Muscle layer of duodenum (tissue), 2 donors: ENCODE measurements at regions not wholly inside any gene's neighbourhood (a gene's known extent, or its start where the extent isn't known, plus 50 kb on each side); places are given as distances from the start of the nearest gene placed in this dataset.
"Not testable (repeated sequence)": the region's sequence is repeated elsewhere in the genome, so short reads cannot be mapped to it uniquely, and the experiment has no call there.

Experiments
- H3K27ac ChIP-seq: one replicate; pipeline ENCODE4 v1.7.0; 2013; ENCODE audit warnings: mild to moderate bottlenecking, low read length
- H3K27me3 ChIP-seq: one replicate; pipeline ENCODE4 v1.7.0; 2013; ENCODE audit warnings: low read depth, mild to moderate bottlenecking, control low read depth, low read length
- H3K36me3 ChIP-seq, 2 donors: one replicate each; pipeline ENCODE4 v1.7.0; 2013; ENCODE audit warnings: low read length in 2 of 2, control low read depth in 1 of 2, mild to moderate bottlenecking in 1 of 2; ENCODE audit not compliant: insufficient read depth in 2 of 2, control insufficient read depth in 1 of 2
- H3K4me1 ChIP-seq, 2 donors: one replicate each; pipeline ENCODE4 v1.7.0; 2013; ENCODE audit warnings: low read length in 2 of 2, mild to moderate bottlenecking in 2 of 2, control low read depth in 1 of 2, moderate library complexity in 1 of 2; ENCODE audit not compliant: insufficient read depth in 2 of 2, control insufficient read depth in 1 of 2
- H3K4me3 ChIP-seq, 2 donors: one replicate each; pipeline ENCODE4 v1.7.0; 2013; ENCODE audit warnings: low read length in 2 of 2, low read depth in 1 of 2, mild to moderate bottlenecking in 1 of 2
- H3K9me3 ChIP-seq, 2 donors: one replicate each; pipeline ENCODE4 v1.7.0; 2013; ENCODE audit warnings: low read length in 2 of 2, control low read depth in 1 of 2, mild to moderate bottlenecking in 1 of 2; ENCODE audit not compliant: control insufficient read depth in 1 of 2
- donor health status: healthy.

DNA sequence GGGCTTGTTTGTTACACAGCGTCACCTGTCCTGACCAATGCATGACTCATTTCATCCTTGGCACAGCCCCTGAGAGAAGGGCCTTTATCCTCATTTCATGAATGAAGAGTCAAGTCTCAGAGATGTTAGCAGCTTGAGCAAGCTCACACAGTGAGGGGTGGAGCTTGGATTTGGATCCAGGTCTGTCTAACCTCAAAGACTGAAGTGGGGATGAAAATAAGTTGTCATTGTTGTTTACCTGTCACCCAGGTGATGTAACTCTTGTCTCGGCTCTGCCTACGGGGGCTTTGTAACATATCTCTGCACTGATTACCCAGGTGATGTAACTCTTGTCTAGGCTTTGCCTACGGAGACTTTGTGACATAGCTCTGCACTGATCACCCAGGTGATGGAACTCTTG, 4218.2 kb upstream of the OR11H1 start:
- not testable (repeated sequence) for H3K4me3 ChIP-seq, H3K27ac ChIP-seq, H3K36me3 ChIP-seq, H3K4me1 ChIP-seq, H3K27me3 ChIP-seq
- peaks cover 5 to 36% of the 10 kb centered on the region in 2 donors for H3K9me3 ChIP-seq

DNA sequence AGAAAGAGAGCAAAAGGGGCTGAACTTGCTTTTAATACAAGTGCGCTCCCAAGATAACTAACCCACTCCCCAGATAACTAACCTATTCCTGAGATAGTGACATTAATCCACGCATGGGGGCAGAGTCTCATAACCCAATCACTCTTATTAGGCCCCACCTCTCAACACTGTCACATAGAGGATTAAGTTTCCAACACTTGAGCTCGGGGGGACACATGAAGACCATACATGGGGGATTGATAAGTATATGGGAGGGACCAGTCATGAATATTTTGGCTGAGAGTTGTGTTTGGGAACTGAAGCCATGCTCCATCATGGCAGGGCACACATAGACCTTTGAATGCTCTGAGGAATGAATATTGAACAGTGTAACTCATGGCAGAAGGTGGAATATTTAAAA, 4217.3 kb upstream of the OR11H1 start:
- not testable (repeated sequence) for H3K27me3 ChIP-seq, H3K4me1 ChIP-seq, H3K4me3 ChIP-seq, H3K27ac ChIP-seq, H3K36me3 ChIP-seq
- H3K9me3 ChIP-seq: peaks cover 5 to 36% of the 10 kb centered on the region in 2 donors

- H3K27me3 ChIP-seq, H3K4me3 ChIP-seq, H3K4me1 ChIP-seq, H3K36me3 ChIP-seq, H3K27ac ChIP-seq: not testable (repeated sequence)
- H3K9me3 ChIP-seq: peaks cover 5 to 33% of the 10 kb centered on the region in 2 donors
Measured at GRCh38 chr22:11312640-11313039, 4215.4 kb upstream of the OR11H1 start.

- not testable (repeated sequence) for H3K4me3 ChIP-seq, H3K4me1 ChIP-seq, H3K27me3 ChIP-seq, H3K36me3 ChIP-seq, H3K27ac ChIP-seq
- peaks cover 5 to 29% of the 10 kb centered on the region in 2 donors for H3K9me3 ChIP-seq
Measured at GRCh38 chr22:11313040-11313759, 4214.8 kb upstream of the OR11H1 start.

GRCh38 chr22:11318633-11319032, 4209.4 kb upstream of the OR11H1 start:
- H3K27me3 ChIP-seq, H3K36me3 ChIP-seq, H3K4me1 ChIP-seq, H3K4me3 ChIP-seq, H3K27ac ChIP-seq, H3K9me3 ChIP-seq: not testable (repeated sequence)

DNA sequence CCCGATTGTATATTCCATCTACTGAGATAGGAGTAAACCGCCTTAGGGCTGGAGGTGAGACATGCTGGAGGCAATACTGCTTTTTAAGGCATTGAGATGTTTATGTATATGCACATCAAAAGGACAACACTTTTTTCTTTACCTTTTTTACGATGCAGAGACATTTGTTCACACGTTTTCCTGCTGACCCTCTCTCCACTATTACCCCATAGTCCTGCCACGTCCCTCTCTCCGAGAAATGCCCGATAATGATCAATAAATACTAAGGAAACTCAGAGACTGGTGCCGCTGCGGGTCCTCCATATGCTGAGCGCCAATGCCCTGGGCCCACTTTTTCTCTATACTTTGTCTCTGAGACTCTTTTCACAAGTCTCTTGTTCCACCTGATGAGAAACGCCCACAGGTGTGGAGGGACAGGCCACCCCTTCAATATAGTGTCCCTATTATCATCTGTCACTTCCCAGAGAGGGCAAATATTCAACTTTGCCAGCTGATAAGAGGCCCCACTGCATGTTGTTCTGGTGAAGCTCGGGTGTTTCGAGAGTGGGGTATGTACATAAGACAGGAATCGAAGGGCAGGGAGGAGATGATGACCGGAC, 4203.5 kb upstream of the OR11H1 start:
- H3K4me1 ChIP-seq, H3K9me3 ChIP-seq, H3K27ac ChIP-seq, H3K4me3 ChIP-seq, H3K27me3 ChIP-seq, H3K36me3 ChIP-seq: not testable (repeated sequence)

DNA sequence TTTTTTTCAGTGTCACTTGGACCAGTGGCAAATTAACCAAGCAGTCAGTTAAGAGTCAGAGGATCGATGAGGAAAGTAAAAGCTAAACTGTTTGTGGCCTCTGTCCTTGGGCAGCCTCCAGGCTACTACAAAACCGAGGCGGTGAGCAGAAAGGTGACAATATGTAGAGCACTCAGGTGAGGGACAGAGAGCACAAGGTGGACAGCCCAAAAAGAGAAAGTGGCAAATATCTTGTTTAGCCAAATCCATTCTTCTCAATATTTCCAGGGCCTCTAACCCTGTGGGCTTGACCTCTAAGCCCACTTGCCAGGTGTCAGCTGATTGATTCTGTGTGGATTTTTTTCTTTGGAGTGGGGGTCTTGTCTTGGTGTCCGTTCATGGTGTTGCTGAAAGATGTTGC, 4202.2 kb upstream of the OR11H1 start:
- H3K9me3 ChIP-seq: no peaks in the 10 kb centered on the region
- H3K27ac ChIP-seq: no peak overlapping the region
- no peaks in the 10 kb centered on the region for H3K36me3 ChIP-seq
- no peak overlapping the region for H3K4me3 ChIP-seq
- H3K27me3 ChIP-seq: no peaks in the 10 kb centered on the region
- no peaks in the 10 kb centered on the region for H3K4me1 ChIP-seq

GRCh38 chr22:11341387-11342068, 4186.5 kb upstream of the OR11H1 start:
- not testable (repeated sequence) for H3K27ac ChIP-seq, H3K4me3 ChIP-seq, H3K4me1 ChIP-seq, H3K36me3 ChIP-seq, H3K9me3 ChIP-seq, H3K27me3 ChIP-seq

GRCh38 chr22:11351181-11351580, 4176.8 kb upstream of the OR11H1 start:
- not testable (repeated sequence) for H3K4me3 ChIP-seq, H3K4me1 ChIP-seq, H3K9me3 ChIP-seq, H3K36me3 ChIP-seq, H3K27ac ChIP-seq, H3K27me3 ChIP-seq

- not testable (repeated sequence) for H3K4me1 ChIP-seq, H3K27me3 ChIP-seq, H3K36me3 ChIP-seq, H3K9me3 ChIP-seq, H3K27ac ChIP-seq, H3K4me3 ChIP-seq
Measured at GRCh38 chr22:11352287-11352686, 4175.7 kb upstream of the OR11H1 start.

DNA sequence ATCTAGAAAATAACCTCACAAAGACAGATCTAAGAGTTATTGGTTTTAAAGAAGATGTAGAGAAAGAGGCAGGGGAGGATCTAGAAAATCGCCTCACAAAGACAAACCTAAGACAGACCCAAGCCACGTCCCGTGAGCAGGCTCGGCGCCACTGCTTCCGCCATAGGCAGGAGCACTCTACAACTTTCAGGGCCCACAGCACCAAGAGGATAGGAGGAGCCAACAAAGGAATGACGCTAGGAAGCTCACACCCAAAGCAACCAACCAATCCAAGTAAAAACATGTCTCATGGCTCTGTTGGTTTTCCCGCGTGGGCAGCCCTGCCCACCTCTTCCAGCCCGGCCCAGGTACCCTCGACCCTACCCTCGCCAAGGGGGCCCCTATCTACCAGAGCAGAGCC, 4167.4 kb upstream of the OR11H1 start:
- no peaks in the 10 kb centered on the region for H3K4me1 ChIP-seq
- no peaks in the 10 kb centered on the region for H3K27me3 ChIP-seq
- H3K27ac ChIP-seq: no peak overlapping the region
- peaks cover 0 to 4% of the 10 kb centered on the region in 2 donors for H3K9me3 ChIP-seq
- no peak overlapping the region for H3K4me3 ChIP-seq
- no peaks in the 10 kb centered on the region for H3K36me3 ChIP-seq

DNA sequence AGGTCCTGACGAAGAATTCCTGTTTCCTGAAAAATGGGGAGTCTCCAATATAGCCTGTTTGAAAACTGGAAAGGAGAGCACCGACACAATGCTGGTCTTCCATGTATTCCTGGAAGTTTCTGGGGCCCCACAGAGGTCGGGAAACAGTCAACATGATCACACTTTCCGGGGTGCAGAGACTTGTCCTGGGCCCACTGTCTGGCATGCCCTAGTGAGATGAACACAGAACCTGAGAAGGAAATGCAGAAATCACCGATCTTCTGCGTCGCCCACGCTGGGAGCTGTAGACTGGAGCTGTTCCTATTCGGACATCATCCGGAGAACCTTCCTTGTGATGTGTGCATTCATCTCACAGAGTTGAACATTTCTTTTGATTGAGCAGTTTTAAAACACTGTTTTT, 4166.5 kb upstream of the OR11H1 start:
- H3K4me1 ChIP-seq, H3K9me3 ChIP-seq, H3K4me3 ChIP-seq, H3K27ac ChIP-seq, H3K27me3 ChIP-seq, H3K36me3 ChIP-seq: not testable (repeated sequence)
